SK-N-DZ (cell line): ENCODE measurements at regions not wholly inside any gene's neighbourhood (a gene's known extent, or its start where the extent isn't known, plus 50 kb on each side); places are given as distances from the start of the nearest gene placed in this dataset.

Experiments
- DNase-seq: peaks from one replicate; pipeline ENCODE4 v3.0.0-alpha.2; 2015; ENCODE audit warnings: low spot score

GRCh38 chr12:124504273-124505000 lies 63.0 kb downstream of the NCOR2 start:
- DNase-seq: no peak

GRCh38 chr12:124503305-124503704 lies 64.1 kb downstream of the NCOR2 start:
- no peak for DNase-seq

GRCh38 chr12:124502379-124502778 lies 65.0 kb downstream of the NCOR2 start:
- no peak for DNase-seq

GRCh38 chr12:124501827-124502226 lies 65.6 kb downstream of the NCOR2 start:
- DNase-seq: no peak

GRCh38 chr12:124501112-124501561 lies 66.3 kb downstream of the NCOR2 start:
- no peak for DNase-seq

- DNase-seq: no peak
Observed at GRCh38 chr12:124499898-124500244, 67.5 kb downstream of the NCOR2 start.

- no peak for DNase-seq
Observed at GRCh38 chr12:124499190-124499753, 68.1 kb downstream of the NCOR2 start.

GRCh38 chr12:124498275-124499189 lies 68.9 kb downstream of the NCOR2 start:
- no peak for DNase-seq

GRCh38 chr12:124497658-124498057 lies 69.8 kb downstream of the NCOR2 start:
- no peak for DNase-seq

- no peak for DNase-seq
Observed at GRCh38 chr12:124497039-124497438, 70.4 kb downstream of the NCOR2 start.

- DNase-seq: peak; percentile 50
Observed at GRCh38 chr12:124496584-124496983, 70.8 kb downstream of the NCOR2 start.

GRCh38 chr12:124495194-124495983 lies 72.0 kb downstream of the NCOR2 start:
- no peak for DNase-seq

GRCh38 chr12:124494751-124495129 lies 72.7 kb downstream of the NCOR2 start:
- DNase-seq: no peak

- DNase-seq: no peak
Observed at GRCh38 chr12:124493809-124494750, 73.3 kb downstream of the NCOR2 start.

GRCh38 chr12:124492879-124493808 lies 74.3 kb downstream of the NCOR2 start:
- DNase-seq: no peak

- no peak for DNase-seq
Observed at GRCh38 chr12:124491856-124492420, 75.5 kb downstream of the NCOR2 start.

GRCh38 chr12:124491310-124491709 lies 76.1 kb downstream of the NCOR2 start:
- DNase-seq: no peak

- peak; percentile 42 for DNase-seq
Observed at GRCh38 chr12:124490584-124491305, 76.7 kb downstream of the NCOR2 start.
